Body of pancreas (tissue), 4 donors: ENCODE measurements at regions not wholly inside any gene's neighbourhood (a gene's known extent, or its start where the extent isn't known, plus 50 kb on each side); places are given as distances from the start of the nearest gene placed in this dataset.

Experiments used
- ATAC-seq: fragments of 150-250 bp; one replicate; pipeline ENCODE4 v1.9.1; 2016
- DNase-seq, 4 donors: peaks; one replicate each; pipeline ENCODE4 v3.0.0-alpha.2; 2019
- H3K27ac ChIP-seq, 4 donors: fragments of 200-600 bp; sonication (generic); 1 replicate in 3 of 4; 2 replicates in 1 of 4; pipeline versions ENCODE4 v1.5.1 to v1.6.1; 2016 to 2019; ENCODE audit warnings: mild to moderate bottlenecking in 1 of 4, mixed read lengths in 1 of 4, moderate library complexity in 1 of 4
- H3K27me3 ChIP-seq, 2 donors: fragments of 200-600 bp; sonication (generic); one replicate each; pipeline ENCODE4 v1.6.0; 2016; ENCODE audit warnings: mild to moderate bottlenecking in 1 of 2
- H3K36me3 ChIP-seq, 2 donors: fragments of 200-600 bp; sonication (generic); replicated peaks in 1 of 2; 2 replicates each; pipeline ENCODE4 v1.5.1; 2016; ENCODE audit warnings: low read depth in 2 of 2; ENCODE audit not compliant: insufficient read depth in 1 of 2
- H3K4me1 ChIP-seq: fragments of 200-600 bp; sonication (generic); one replicate; pipeline ENCODE4 v1.6.0; 2016
- H3K4me3 ChIP-seq, 2 donors: fragments of 200-600 bp; sonication (generic); 1 replicate in 1 of 2; 2 replicates in 1 of 2; pipeline ENCODE4 v1.5.1; 2016 to 2019
- H3K9me3 ChIP-seq, 3 donors: fragments of 200-600 bp; sonication (generic); 1 replicate in 2 of 3; 2 replicates in 1 of 3; pipeline ENCODE4 v1.5.1; 2016
- CTCF ChIP-seq, 7 experiments: fragments of 450-650 bp in 4 of 7; fragments of 200-600 bp in 3 of 7; sonication (generic) in 3 of 7; IDR thresholded peaks; one replicate each; pipeline ENCODE4 v1.5.1; 2016 to 2019; ENCODE audit warnings: antibody characterized with exemption in 7 of 7
- POLR2A ChIP-seq, 3 donors: fragments of 450-650 bp; IDR thresholded peaks; one replicate each; pipeline ENCODE4 v1.6.1; 2016; ENCODE audit warnings: antibody characterized with exemption in 3 of 3, mild to moderate bottlenecking in 2 of 3
- WGBS, 2 donors: methylation state at CpG; one replicate each; pipeline ENCODE4 v1.1.5; 2017; 5-methylcytosine and 5-hydroxymethylcytosine counted together
- intact Hi-C: fragments of 100-400 bp; cut with DNase I; formaldehyde crosslinking; loops from one replicate; pipeline ENCODE4 v1.15.1; 2023

GRCh38 chr4:126957987-126958386 lies 674.8 kb upstream of the INTU start:
- no peaks in the 10 kb centered on the region for H3K9me3 ChIP-seq
- H3K36me3 ChIP-seq = no peaks in the 10 kb centered on the region
- H3K27me3 ChIP-seq = no peaks in the 10 kb centered on the region
- H3K27ac ChIP-seq = no peak overlapping the region
- no peak overlapping the region for H3K4me3 ChIP-seq
- H3K4me1 ChIP-seq = no peaks in the 10 kb centered on the region
- DNase-seq (no peak), ATAC-seq (no peak)
- 43 to 57% methylated on average over 1 of the region's 1 CpG for WGBS, 2 donors
- no peak for TF ChIP-seq POLR2A (IDR thresholded peaks at IDR 0.05)
- TF ChIP-seq CTCF (IDR thresholded peaks at IDR 0.05) = no peak
- intact Hi-C loops = no loop called here

GRCh38 chr4:126958482-126958881 lies 674.3 kb upstream of the INTU start:
- intact Hi-C loops = no loop called here
- no peak for TF ChIP-seq POLR2A (IDR thresholded peaks at IDR 0.05)
- no peak for TF ChIP-seq CTCF (IDR thresholded peaks at IDR 0.05)
- H3K36me3 ChIP-seq = no peaks in the 10 kb centered on the region
- no peak for ATAC-seq
- H3K9me3 ChIP-seq = no peaks in the 10 kb centered on the region
- no peak overlapping the region for H3K4me3 ChIP-seq
- no peaks in the 10 kb centered on the region for H3K27me3 ChIP-seq
- DNase-seq = no peak
- H3K4me1 ChIP-seq = no peaks in the 10 kb centered on the region
- no peak overlapping the region for H3K27ac ChIP-seq

- ATAC-seq = no peak
- no peak overlapping the region for H3K4me3 ChIP-seq
- WGBS, 2 donors = 54 to 63% methylated on average over 3 of the region's 3 CpGs
- no peak overlapping the region for H3K27ac ChIP-seq
- no peaks in the 10 kb centered on the region for H3K27me3 ChIP-seq
- no peaks in the 10 kb centered on the region for H3K9me3 ChIP-seq
- DNase-seq = no peak
- no peaks in the 10 kb centered on the region for H3K4me1 ChIP-seq
- TF ChIP-seq POLR2A (IDR thresholded peaks at IDR 0.05) (no peak), CTCF (IDR thresholded peaks at IDR 0.05) (no peak)
- intact Hi-C loops = no loop called here
- no peaks in the 10 kb centered on the region for H3K36me3 ChIP-seq
Observed at GRCh38 chr4:126959056-126959745, 673.6 kb upstream of the INTU start.

- Histone ChIP-seq H3K27ac (no peak overlapping the region), H3K4me3 (no peak overlapping the region), H3K36me3 (no peaks in the 10 kb centered on the region), H3K9me3 (no peaks in the 10 kb centered on the region), H3K4me1 (no peaks in the 10 kb centered on the region), H3K27me3 (no peaks in the 10 kb centered on the region)
- ATAC-seq (no peak), DNase-seq (no peak)
- TF ChIP-seq POLR2A (IDR thresholded peaks at IDR 0.05) (no peak), CTCF (IDR thresholded peaks at IDR 0.05) (no peak)
- intact Hi-C loops = no loop called here
Observed at GRCh38 chr4:126960760-126961159, 672.0 kb upstream of the INTU start.

GRCh38 chr4:126961661-126962060 lies 671.1 kb upstream of the INTU start:
- no peak overlapping the region for H3K4me3 ChIP-seq
- H3K9me3 ChIP-seq = no peaks in the 10 kb centered on the region
- WGBS, 2 donors = 71 to 74% methylated on average over 1 of the region's 1 CpG
- intact Hi-C loops = no loop called here
- H3K27ac ChIP-seq = no peak overlapping the region
- no peak for ATAC-seq
- no peaks in the 10 kb centered on the region for H3K36me3 ChIP-seq
- TF ChIP-seq POLR2A (IDR thresholded peaks at IDR 0.05) = no peak
- TF ChIP-seq CTCF (IDR thresholded peaks at IDR 0.05) = no peak
- no peaks in the 10 kb centered on the region for H3K4me1 ChIP-seq
- H3K27me3 ChIP-seq = no peaks in the 10 kb centered on the region
- DNase-seq = no peak
